K562 (cell line): ENCODE measurements at regions not wholly inside any gene's neighbourhood (a gene's known extent, or its start where the extent isn't known, plus 50 kb on each side); places are given as distances from the start of the nearest gene placed in this dataset.

Experiments used
- EP300 ChIP-seq: IDR thresholded peaks from 2 replicates; pipeline ENCODE4 v1.6.1; 2012; ENCODE audit warnings: low read length, improper control_type of control experiment
- POLR2A ChIP-seq: fragments of 450-650 bp; conservative IDR thresholded peaks from 2 replicates; pipeline ENCODE4 v1.6.1; 2016
- TF ChIP-seq, protein P1 (sequence below), 3 experiments: IDR thresholded peaks in 2 of 3; conservative IDR thresholded peaks in 1 of 3; 2 replicates each; pipeline ENCODE4 v1.5.1; 2011 to 2012; ENCODE audit warnings: low read length in 3 of 3, mild to moderate bottlenecking in 3 of 3, control low read depth in 2 of 3, improper control_type of control experiment in 1 of 3, inconsistent platforms in 1 of 3, low read depth in 1 of 3, mixed read lengths in 1 of 3, moderate library complexity in 1 of 3; ENCODE audit not compliant: insufficient read depth in 2 of 3

DNA sequence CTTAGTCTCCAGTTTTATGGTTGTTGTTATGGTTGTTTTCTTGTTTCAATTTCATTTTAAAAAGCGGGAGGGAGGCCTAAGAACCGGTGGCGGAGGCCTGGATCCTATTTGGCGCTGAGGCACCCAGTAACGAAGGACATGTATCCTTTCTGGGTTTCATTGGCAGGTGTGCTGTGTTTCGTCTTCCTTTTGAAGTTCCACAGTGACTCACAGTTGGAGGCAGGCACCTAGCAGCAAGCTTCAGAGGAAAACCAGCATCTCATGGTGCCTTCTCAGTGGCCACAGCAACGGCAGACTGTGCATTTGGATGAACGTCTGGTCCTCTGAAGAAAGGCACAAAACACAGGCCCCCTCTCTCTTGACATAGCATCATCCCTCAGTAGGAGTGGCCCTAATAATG lies 697.2 kb downstream of the EFNB2 start:
- TF ChIP-seq, protein P1, sequence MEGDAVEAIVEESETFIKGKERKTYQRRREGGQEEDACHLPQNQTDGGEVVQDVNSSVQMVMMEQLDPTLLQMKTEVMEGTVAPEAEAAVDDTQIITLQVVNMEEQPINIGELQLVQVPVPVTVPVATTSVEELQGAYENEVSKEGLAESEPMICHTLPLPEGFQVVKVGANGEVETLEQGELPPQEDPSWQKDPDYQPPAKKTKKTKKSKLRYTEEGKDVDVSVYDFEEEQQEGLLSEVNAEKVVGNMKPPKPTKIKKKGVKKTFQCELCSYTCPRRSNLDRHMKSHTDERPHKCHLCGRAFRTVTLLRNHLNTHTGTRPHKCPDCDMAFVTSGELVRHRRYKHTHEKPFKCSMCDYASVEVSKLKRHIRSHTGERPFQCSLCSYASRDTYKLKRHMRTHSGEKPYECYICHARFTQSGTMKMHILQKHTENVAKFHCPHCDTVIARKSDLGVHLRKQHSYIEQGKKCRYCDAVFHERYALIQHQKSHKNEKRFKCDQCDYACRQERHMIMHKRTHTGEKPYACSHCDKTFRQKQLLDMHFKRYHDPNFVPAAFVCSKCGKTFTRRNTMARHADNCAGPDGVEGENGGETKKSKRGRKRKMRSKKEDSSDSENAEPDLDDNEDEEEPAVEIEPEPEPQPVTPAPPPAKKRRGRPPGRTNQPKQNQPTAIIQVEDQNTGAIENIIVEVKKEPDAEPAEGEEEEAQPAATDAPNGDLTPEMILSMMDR (IDR thresholded peaks at IDR 0.05 in 2 of 3, conservative IDR thresholded peaks at IDR 0.05 in 1 of 3; ENCODE audit: insufficient read depth in 2 of 3, low read depth in 1 of 3, low read length in 3 of 3) = no peak
- no peak for TF ChIP-seq POLR2A
- no peak for TF ChIP-seq EP300
